Epithelial cell of esophagus (primary cell): ENCODE measurements at regions not wholly inside any gene's neighbourhood (a gene's known extent, or its start where the extent isn't known, plus 50 kb on each side); places are given as distances from the start of the nearest gene placed in this dataset.

Source experiments
- DNase-seq: peaks from one replicate; pipeline ENCODE4 v3.0.0; 2010; ENCODE audit warnings: low read depth
- H3K4me3 ChIP-seq: 2 replicates; pipeline ENCODE4 v1.5.1; 2011; ENCODE audit warnings: mild to moderate bottlenecking, low read length, control low read depth
- CTCF ChIP-seq: IDR thresholded peaks from 2 replicates; pipeline ENCODE4 v1.5.1; 2011; ENCODE audit warnings: low read depth, mild to moderate bottlenecking, low read length, control low read depth, inconsistent platforms; ENCODE audit not compliant: insufficient read depth; ENCODE audit errors: missing control alignments

DNA sequence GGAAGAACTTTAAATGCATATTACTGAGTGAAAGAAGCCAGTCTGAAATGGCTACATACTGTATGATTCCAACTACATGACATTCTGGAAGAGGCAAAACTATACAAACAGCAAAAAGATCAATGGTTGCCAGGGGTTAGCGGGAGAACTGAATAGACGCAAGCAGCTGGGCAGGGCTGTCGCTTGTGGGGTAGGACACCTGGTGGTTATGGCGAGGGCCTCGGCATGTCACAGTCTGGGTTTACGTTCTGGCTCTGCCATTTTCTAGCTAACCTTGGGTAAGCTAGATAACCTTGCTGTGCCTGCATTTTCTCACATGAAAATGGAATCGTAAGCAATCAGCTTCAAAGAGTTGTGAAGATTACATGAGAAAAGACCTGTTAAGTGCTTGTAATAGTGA is 55.2 kb upstream of the SYT13 start:
- TF ChIP-seq CTCF, result no peak
- H3K4me3 ChIP-seq, result no peak overlapping the region
- no peak for DNase-seq

- DNase-seq, result peak; percentile 86
- no peak overlapping the region for H3K4me3 ChIP-seq
- peak; percentile 83 for TF ChIP-seq CTCF
These were observed 53.8 kb upstream of the SYT13 start for GRCh38 chr11:45339729-45340519.

GRCh38 chr11:45337583-45338360 is 51.6 kb upstream of the SYT13 start:
- no peak overlapping the region for H3K4me3 ChIP-seq
- peak; percentile 55 for DNase-seq
- no peak for TF ChIP-seq CTCF

DNA sequence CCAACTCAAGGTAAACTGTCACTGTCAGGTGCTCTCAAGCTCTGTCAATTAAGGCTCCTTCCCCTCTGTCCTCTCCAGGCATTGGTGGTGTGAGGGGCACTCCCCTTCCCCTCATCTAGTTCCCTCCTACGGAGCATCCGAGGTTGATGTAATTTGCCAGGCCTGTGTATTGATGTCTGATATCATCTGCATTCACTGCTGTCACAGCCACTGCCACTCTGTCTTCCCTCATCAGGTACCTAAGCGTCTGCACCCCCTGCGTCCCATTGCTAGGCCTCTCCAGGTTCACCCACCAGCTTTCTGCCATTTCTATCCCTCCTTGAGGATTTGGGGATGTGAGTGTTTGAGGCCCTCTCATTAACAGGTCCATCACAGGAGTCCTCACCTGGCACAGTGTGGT is 50.0 kb upstream of the SYT13 start:
- DNase-seq, result no peak
- no peak overlapping the region for H3K4me3 ChIP-seq
- no peak for TF ChIP-seq CTCF
